Liver (tissue), 3 donors: ENCODE measurements at regions not wholly inside any gene's neighbourhood (a gene's known extent, or its start where the extent isn't known, plus 50 kb on each side); places are given as distances from the start of the nearest gene placed in this dataset.

Source experiments
- GABPA ChIP-seq, 2 donors: IDR thresholded peaks in 1 of 2; conservative IDR thresholded peaks in 1 of 2; 2 replicates each; pipeline ENCODE4 v1.6.1; 2016; ENCODE audit warnings: antibody characterized with exemption in 2 of 2, mild to moderate bottlenecking in 1 of 2, moderate library complexity in 1 of 2
- HNF4G ChIP-seq: IDR thresholded peaks from 2 replicates; pipeline ENCODE4 v1.6.1; 2016; ENCODE audit warnings: antibody characterized with exemption
- JUND ChIP-seq, 2 donors: IDR thresholded peaks; 2 replicates each; pipeline ENCODE4 v1.6.1; 2016; ENCODE audit warnings: antibody characterized with exemption in 2 of 2
- SP1 ChIP-seq: IDR thresholded peaks from 2 replicates; pipeline ENCODE4 v1.6.1; 2018; ENCODE audit warnings: antibody characterized with exemption, mild to moderate bottlenecking
- TAF1 ChIP-seq: conservative IDR thresholded peaks from 2 replicates; pipeline ENCODE4 v1.6.1; 2016; ENCODE audit warnings: antibody characterized with exemption, mild to moderate bottlenecking
- YY1 ChIP-seq: IDR thresholded peaks from 2 replicates; pipeline ENCODE4 v1.6.1; 2016; ENCODE audit warnings: antibody characterized with exemption, mild to moderate bottlenecking
- TF ChIP-seq, protein P1 (sequence below): fragments of 150-350 bp; IDR thresholded peaks from 2 replicates; pipeline ENCODE4 v1.5.1; 2017; ENCODE audit warnings: improper control_type of control experiment, low read depth, low read length; ENCODE audit not compliant: missing input control
- TF ChIP-seq, protein P2 (sequence below): IDR thresholded peaks from 2 replicates; pipeline ENCODE4 v1.6.1; 2016; ENCODE audit warnings: antibody characterized with exemption, mild to moderate bottlenecking
- TF ChIP-seq, protein P3 (sequence below): IDR thresholded peaks from 2 replicates; pipeline ENCODE4 v1.6.1; 2016; ENCODE audit warnings: antibody characterized with exemption
- TF ChIP-seq, protein P4 (sequence below): IDR thresholded peaks from 2 replicates; pipeline ENCODE4 v1.6.1; 2016; ENCODE audit warnings: antibody characterized with exemption
- donor health status: healthy.
- donor health status: healthy.

DNA sequence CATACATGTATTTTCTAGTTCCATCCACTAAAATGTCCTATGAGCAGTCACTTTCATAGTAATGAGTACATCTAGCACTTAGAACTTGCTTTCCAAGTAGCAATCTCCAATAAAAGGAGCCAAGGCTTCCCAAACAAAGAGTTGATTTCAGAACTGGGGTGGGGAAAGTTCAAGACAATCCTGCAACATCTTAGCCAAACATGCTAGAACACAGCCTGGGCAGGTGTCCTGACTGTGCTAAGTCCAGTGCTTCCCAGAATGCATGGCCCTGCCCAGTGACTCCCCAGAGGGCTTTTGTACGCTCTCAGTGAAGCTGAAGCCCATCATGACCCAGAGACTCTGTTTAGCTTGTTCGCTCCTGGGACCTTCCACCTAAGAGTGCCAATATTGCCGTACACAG lies 106.7 kb upstream of the UBAC2 start:
- TF ChIP-seq, protein P1, sequence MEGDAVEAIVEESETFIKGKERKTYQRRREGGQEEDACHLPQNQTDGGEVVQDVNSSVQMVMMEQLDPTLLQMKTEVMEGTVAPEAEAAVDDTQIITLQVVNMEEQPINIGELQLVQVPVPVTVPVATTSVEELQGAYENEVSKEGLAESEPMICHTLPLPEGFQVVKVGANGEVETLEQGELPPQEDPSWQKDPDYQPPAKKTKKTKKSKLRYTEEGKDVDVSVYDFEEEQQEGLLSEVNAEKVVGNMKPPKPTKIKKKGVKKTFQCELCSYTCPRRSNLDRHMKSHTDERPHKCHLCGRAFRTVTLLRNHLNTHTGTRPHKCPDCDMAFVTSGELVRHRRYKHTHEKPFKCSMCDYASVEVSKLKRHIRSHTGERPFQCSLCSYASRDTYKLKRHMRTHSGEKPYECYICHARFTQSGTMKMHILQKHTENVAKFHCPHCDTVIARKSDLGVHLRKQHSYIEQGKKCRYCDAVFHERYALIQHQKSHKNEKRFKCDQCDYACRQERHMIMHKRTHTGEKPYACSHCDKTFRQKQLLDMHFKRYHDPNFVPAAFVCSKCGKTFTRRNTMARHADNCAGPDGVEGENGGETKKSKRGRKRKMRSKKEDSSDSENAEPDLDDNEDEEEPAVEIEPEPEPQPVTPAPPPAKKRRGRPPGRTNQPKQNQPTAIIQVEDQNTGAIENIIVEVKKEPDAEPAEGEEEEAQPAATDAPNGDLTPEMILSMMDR = no peak
- TF ChIP-seq TAF1 (no peak), JUND (IDR thresholded peaks at IDR 0.05) (no peak), YY1 (no peak), SP1 (no peak), GABPA (IDR thresholded peaks at IDR 0.05 in 1 of 2, conservative IDR thresholded peaks at IDR 0.05 in 1 of 2) (no peak), HNF4G (no peak)
- TF ChIP-seq, protein P2, sequence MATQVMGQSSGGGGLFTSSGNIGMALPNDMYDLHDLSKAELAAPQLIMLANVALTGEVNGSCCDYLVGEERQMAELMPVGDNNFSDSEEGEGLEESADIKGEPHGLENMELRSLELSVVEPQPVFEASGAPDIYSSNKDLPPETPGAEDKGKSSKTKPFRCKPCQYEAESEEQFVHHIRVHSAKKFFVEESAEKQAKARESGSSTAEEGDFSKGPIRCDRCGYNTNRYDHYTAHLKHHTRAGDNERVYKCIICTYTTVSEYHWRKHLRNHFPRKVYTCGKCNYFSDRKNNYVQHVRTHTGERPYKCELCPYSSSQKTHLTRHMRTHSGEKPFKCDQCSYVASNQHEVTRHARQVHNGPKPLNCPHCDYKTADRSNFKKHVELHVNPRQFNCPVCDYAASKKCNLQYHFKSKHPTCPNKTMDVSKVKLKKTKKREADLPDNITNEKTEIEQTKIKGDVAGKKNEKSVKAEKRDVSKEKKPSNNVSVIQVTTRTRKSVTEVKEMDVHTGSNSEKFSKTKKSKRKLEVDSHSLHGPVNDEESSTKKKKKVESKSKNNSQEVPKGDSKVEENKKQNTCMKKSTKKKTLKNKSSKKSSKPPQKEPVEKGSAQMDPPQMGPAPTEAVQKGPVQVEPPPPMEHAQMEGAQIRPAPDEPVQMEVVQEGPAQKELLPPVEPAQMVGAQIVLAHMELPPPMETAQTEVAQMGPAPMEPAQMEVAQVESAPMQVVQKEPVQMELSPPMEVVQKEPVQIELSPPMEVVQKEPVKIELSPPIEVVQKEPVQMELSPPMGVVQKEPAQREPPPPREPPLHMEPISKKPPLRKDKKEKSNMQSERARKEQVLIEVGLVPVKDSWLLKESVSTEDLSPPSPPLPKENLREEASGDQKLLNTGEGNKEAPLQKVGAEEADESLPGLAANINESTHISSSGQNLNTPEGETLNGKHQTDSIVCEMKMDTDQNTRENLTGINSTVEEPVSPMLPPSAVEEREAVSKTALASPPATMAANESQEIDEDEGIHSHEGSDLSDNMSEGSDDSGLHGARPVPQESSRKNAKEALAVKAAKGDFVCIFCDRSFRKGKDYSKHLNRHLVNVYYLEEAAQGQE = no peak
- TF ChIP-seq, protein P3, sequence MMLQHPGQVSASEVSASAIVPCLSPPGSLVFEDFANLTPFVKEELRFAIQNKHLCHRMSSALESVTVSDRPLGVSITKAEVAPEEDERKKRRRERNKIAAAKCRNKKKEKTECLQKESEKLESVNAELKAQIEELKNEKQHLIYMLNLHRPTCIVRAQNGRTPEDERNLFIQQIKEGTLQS = no peak
- TF ChIP-seq, protein P4, sequence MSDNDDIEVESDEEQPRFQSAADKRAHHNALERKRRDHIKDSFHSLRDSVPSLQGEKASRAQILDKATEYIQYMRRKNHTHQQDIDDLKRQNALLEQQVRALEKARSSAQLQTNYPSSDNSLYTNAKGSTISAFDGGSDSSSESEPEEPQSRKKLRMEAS = no peak
